HCT116 (cell line): ENCODE measurements at regions not wholly inside any gene's neighbourhood (a gene's known extent, or its start where the extent isn't known, plus 50 kb on each side); places are given as distances from the start of the nearest gene placed in this dataset.

Experiments
- ATAC-seq: fragments of 200-7000 bp; cut with Tn5 transposase; 2 replicates; pipeline ENCODE4 v1.9.1; 2020; ENCODE audit warnings: mild to moderate bottlenecking, moderate library complexity
- BruUV-seq: library from RNA; stranded (reverse); fragments of 400-500 nt; replicated peaks from 2 replicates; lab custom pipeline; 2021; lab: Mats Ljungman, UMichigan
- CTCF ChIA-PET: fragments of 300-600 bp; sonication (Branson Sonifier 250); formaldehyde crosslinking; loops from one replicate; lab custom pipeline; 2021; ENCODE audit warnings: antibody characterized with exemption; lab: Charles Lee
- POLR2A ChIA-PET: fragments of 300-600, 350-600 bp; sonication (Branson Sonifier 250); formaldehyde crosslinking; loops from one replicate; lab custom pipeline; 2021; ENCODE audit warnings: antibody characterized with exemption; lab: Charles Lee
- RAD21 ChIA-PET, 2 experiments: fragments of 300-600 bp; sonication (Branson Sonifier 250); formaldehyde crosslinking; loops; one replicate each; lab custom pipeline; 2023; ENCODE audit warnings: low total read pairs in 2 of 2; ENCODE audit not compliant: uncharacterized antibody in 2 of 2, unreplicated experiment in 2 of 2, low non-redundant PET in 1 of 2; lab: Charles Lee
- DNase-seq: peaks from one replicate; pipeline ENCODE4 v3.0.0-alpha.2; 2010; ENCODE audit warnings: low read depth, low spot score
- H2AFZ ChIP-seq: fragments of 200-600 bp; shearing (Covaris generic), sonication (generic); 2 replicates; pipeline ENCODE4 v1.6.1; 2017; ENCODE audit warnings: low read depth, mixed run types, mixed read lengths, antibody characterized with exemption, low read length; ENCODE audit not compliant: poor library complexity, severe bottlenecking
- H3K27ac ChIP-seq: 2 replicates; pipeline ENCODE4 v1.5.1; 2012; ENCODE audit warnings: low read depth, low read length
- H3K27me3 ChIP-seq: fragments of 200-600 bp; sonication (generic); 2 replicates; pipeline ENCODE4 v1.6.1; 2016; ENCODE audit warnings: mixed run types, low read length, mixed read lengths; ENCODE audit not compliant: insufficient read depth
- H3K36me3 ChIP-seq, 2 experiments: fragments of 200-500 bp in 1 of 2; fragments of 200-600 bp in 1 of 2; sonication (Bioruptor generic) in 1 of 2; sonication (generic) in 1 of 2; 2 replicates each; pipeline versions ENCODE4 v1.5.1 to v1.6.1; 2014 to 2016; ENCODE audit warnings: low read length in 2 of 2, inconsistent platforms in 1 of 2, mixed read lengths in 1 of 2, mixed run types in 1 of 2; ENCODE audit not compliant: insufficient read depth in 2 of 2, control insufficient read depth in 1 of 2
- H3K4me1 ChIP-seq, 2 experiments: fragments of 200-600 bp in 1 of 2; sonication (generic) in 1 of 2; 2 replicates each; pipeline versions ENCODE4 v1.5.1 to v1.6.1; 2012 to 2017; ENCODE audit warnings: low read length in 2 of 2, inconsistent platforms in 1 of 2, mild to moderate bottlenecking in 1 of 2, mixed read lengths in 1 of 2, mixed run types in 1 of 2, moderate library complexity in 1 of 2; ENCODE audit not compliant: insufficient read depth in 2 of 2, control insufficient read depth in 1 of 2
- H3K4me2 ChIP-seq: fragments of 200-600 bp; sonication (generic); 2 replicates; pipeline ENCODE4 v1.6.1; 2017; ENCODE audit warnings: mixed run types, low read length, mixed read lengths
- H3K4me3 ChIP-seq, 2 experiments: fragments of 200-600 bp in 1 of 2; sonication (generic) in 1 of 2; replicated peaks in 1 of 2; 2 replicates each; pipeline ENCODE4 v1.5.1; 2011 to 2016; ENCODE audit warnings: low read length in 2 of 2, control low read depth in 1 of 2, low read depth in 1 of 2, mild to moderate bottlenecking in 1 of 2, mixed read lengths in 1 of 2, mixed run types in 1 of 2
- H3K79me2 ChIP-seq: fragments of 200-600 bp; sonication (generic); 2 replicates; pipeline ENCODE4 v1.6.1; 2017; ENCODE audit warnings: mild to moderate bottlenecking, mixed run types, low read length, moderate library complexity, mixed read lengths; ENCODE audit not compliant: insufficient read depth
- H3K9ac ChIP-seq: fragments of 200-600 bp; sonication (generic); 2 replicates; pipeline ENCODE4 v1.6.1; 2016; ENCODE audit warnings: low read length, mixed read lengths
- H3K9me2 ChIP-seq: fragments of 200-600 bp; sonication (generic), shearing (Covaris generic); 2 replicates; pipeline ENCODE4 v1.6.1; 2017; ENCODE audit warnings: mixed run types, mild to moderate bottlenecking, moderate library complexity; ENCODE audit not compliant: insufficient read depth
- H3K9me3 ChIP-seq, 2 experiments: fragments of 200-500 bp in 1 of 2; fragments of 200-600 bp in 1 of 2; sonication (Bioruptor generic) in 1 of 2; sonication (generic) in 1 of 2; 2 replicates each; pipeline ENCODE4 v1.6.1; 2014 to 2017; ENCODE audit warnings: low read length in 2 of 2, mixed read lengths in 2 of 2, inconsistent platforms in 1 of 2, low read depth in 1 of 2, mild to moderate bottlenecking in 1 of 2, mixed run types in 1 of 2, moderate library complexity in 1 of 2; ENCODE audit not compliant: control insufficient read depth in 1 of 2, insufficient read depth in 1 of 2
- H4K20me1 ChIP-seq: fragments of 200-600 bp; sonication (generic), shearing (Covaris generic); 2 replicates; pipeline ENCODE4 v1.6.1; 2017; ENCODE audit warnings: mixed run types, mild to moderate bottlenecking, moderate library complexity; ENCODE audit not compliant: insufficient read depth
- CBX3 ChIP-seq: IDR thresholded peaks from 2 replicates; pipeline ENCODE4 v1.6.1; 2012; ENCODE audit warnings: low read depth
- ELF1 ChIP-seq: IDR thresholded peaks from 2 replicates; pipeline ENCODE4 v1.6.1; 2012; ENCODE audit warnings: low read depth, borderline replicate concordance
- EZH2phosphoT487 ChIP-seq: fragments of 200-600 bp; IDR thresholded peaks from 2 replicates; pipeline ENCODE4 v1.6.1; 2018; ENCODE audit warnings: antibody characterized with exemption, borderline replicate concordance
- FOSL1 ChIP-seq: IDR thresholded peaks from 2 replicates; pipeline ENCODE4 v1.6.1; 2012; ENCODE audit warnings: low read depth
- MAX ChIP-seq: IDR thresholded peaks from 2 replicates; pipeline ENCODE4 v1.6.1; 2012
- REST ChIP-seq: IDR thresholded peaks from 2 replicates; pipeline ENCODE4 v1.6.1; 2012; ENCODE audit warnings: low read depth
- SP1 ChIP-seq: IDR thresholded peaks from 2 replicates; pipeline ENCODE4 v1.6.1; 2012; ENCODE audit warnings: low read depth
- YY1 ChIP-seq: IDR thresholded peaks from 2 replicates; pipeline ENCODE4 v1.6.1; 2011; ENCODE audit warnings: low read length, low read depth, moderate library complexity, mild to moderate bottlenecking; ENCODE audit not compliant: insufficient replicate concordance; ENCODE audit errors: extremely low read depth
- intact Hi-C: fragments of 100-400 bp; cut with micrococcal nuclease; formaldehyde crosslinking; loops from 2 replicates; pipeline ENCODE4 v1.10.0; 2022

- no peak for TF ChIP-seq CBX3
- no peak for TF ChIP-seq REST
- no peak for TF ChIP-seq YY1
- TF ChIP-seq EZH2phosphoT487: no peak
- no peak for TF ChIP-seq ELF1
- TF ChIP-seq FOSL1: no peak
- no peak overlapping the region for H2AFZ ChIP-seq
- DNase-seq (no peak), ATAC-seq (peak; percentile 32)
- no peak overlapping the region for H3K27ac ChIP-seq
- no peaks in the 10 kb centered on the region for H3K27me3 ChIP-seq
- H3K9me2 ChIP-seq: no peaks in the 10 kb centered on the region
- CTCF ChIA-PET: interaction anchor here (1.0 kb wide), 1 partner anchor 16 kb away, joined by 3 read pairs; no protein-coding TSS in a partner anchor
- peaks cover 0 to 5% of the 10 kb centered on the region in 2 experiments; a peak in 1 of 4 replicates for H3K4me1 ChIP-seq
- H3K9me3 ChIP-seq: no peaks in the 10 kb centered on the region
- no peaks in the 10 kb centered on the region for H4K20me1 ChIP-seq
- H3K4me2 ChIP-seq: no peak overlapping the region
- no TSS peak for BruUV-seq
- intact Hi-C loops: no loop called here
- POLR2A ChIA-PET: no interaction called here
- H3K4me3 ChIP-seq: no peak overlapping the region
- H3K36me3 ChIP-seq: no peaks in the 10 kb centered on the region
- H3K79me2 ChIP-seq: no peaks in the 10 kb centered on the region
- RAD21 ChIA-PET: interaction anchor here in 1 of 2 experiments (0.6 kb wide), 1 partner anchor 547 kb away, joined by 4 read pairs; no protein-coding TSS in a partner anchor
- no peak overlapping the region for H3K9ac ChIP-seq
Measured at GRCh38 chr6:6772751-6773150, 184.2 kb downstream of the LY86 start.

DNA sequence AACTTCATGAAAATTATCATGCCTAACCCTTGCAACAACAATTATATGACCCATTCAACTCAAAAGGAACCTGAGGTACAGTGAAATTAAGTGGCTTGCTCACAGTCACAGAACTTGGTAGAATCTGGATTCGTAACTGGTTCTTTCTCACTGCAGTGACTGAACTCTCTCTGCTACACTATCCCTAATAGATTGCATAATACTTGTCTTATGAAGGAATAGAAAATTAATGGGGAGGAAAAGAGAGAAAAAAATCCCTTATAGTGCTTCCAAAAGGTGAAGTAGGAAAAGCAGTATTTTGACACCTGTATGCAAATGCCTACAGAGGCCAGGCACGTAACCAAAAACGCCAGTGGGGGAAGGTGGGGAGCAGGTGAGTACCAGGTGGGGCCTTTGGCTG is 186.6 kb downstream of the LY86 start:
- Histone ChIP-seq H3K27ac (no peak overlapping the region), H3K9ac (no peak overlapping the region), H3K9me2 (no peaks in the 10 kb centered on the region), H4K20me1 (no peaks in the 10 kb centered on the region), H3K36me3 (no peaks in the 10 kb centered on the region), H3K9me3 (no peaks in the 10 kb centered on the region), H3K27me3 (no peaks in the 10 kb centered on the region), H3K4me3 (no peak overlapping the region), H3K4me1 (peaks cover 0 to 5% of the 10 kb centered on the region in 2 experiments; a peak in 1 of 4 replicates), H2AFZ (no peak overlapping the region), H3K79me2 (no peaks in the 10 kb centered on the region), H3K4me2 (no peak overlapping the region)
- ATAC-seq (no peak), DNase-seq (no peak)
- POLR2A ChIA-PET: no interaction called here
- intact Hi-C loops: no loop called here
- no TSS peak for BruUV-seq
- TF ChIP-seq SP1 (no peak), MAX (no peak)
- RAD21 ChIA-PET: no interaction called here
- CTCF ChIA-PET: no interaction called here
